BLaER1 treated with 17β-estradiol and CSF1 and Interleukin-3, amounts not matched to agents 10 nM and 100 nM (cell line): ENCODE measurements at regions not wholly inside any gene's neighbourhood (a gene's known extent, or its start where the extent isn't known, plus 50 kb on each side); places are given as distances from the start of the nearest gene placed in this dataset.

Experiments used
- H3K27ac ChIP-seq, 11 experiments: shearing (Covaris generic); formaldehyde crosslinking; 2 replicates each; pipeline ENCODE4 v1.8.1; 2022
- H3K27me3 ChIP-seq, 11 experiments: shearing (Covaris generic); formaldehyde crosslinking; 2 replicates each; pipeline ENCODE4 v1.8.1; 2022
- H3K36me3 ChIP-seq, 11 experiments: shearing (Covaris generic); formaldehyde crosslinking; 2 replicates each; pipeline ENCODE4 v1.8.1; 2022
- H3K4me1 ChIP-seq, 10 experiments: shearing (Covaris generic); formaldehyde crosslinking; 2 replicates each; pipeline ENCODE4 v1.8.1; 2022
- H3K4me2 ChIP-seq, 11 experiments: shearing (Covaris generic); formaldehyde crosslinking; 2 replicates each; pipeline ENCODE4 v1.8.1; 2022
- H3K4me3 ChIP-seq, 10 experiments: shearing (Covaris generic); formaldehyde crosslinking; 2 replicates each; pipeline ENCODE4 v1.8.1; 2022
- H3K9ac ChIP-seq, 11 experiments: shearing (Covaris generic); formaldehyde crosslinking; 2 replicates each; pipeline ENCODE4 v1.8.1; 2022
- H3K9me3 ChIP-seq, 11 experiments: shearing (Covaris generic); formaldehyde crosslinking; replicated peaks in 1 of 11; 2 replicates each; pipeline ENCODE4 v1.8.1; 2022
- H4K20me1 ChIP-seq, 11 experiments: shearing (Covaris generic); formaldehyde crosslinking; 2 replicates each; pipeline ENCODE4 v1.8.1; 2022
- Cebpa-rat ChIP-seq, 11 experiments: shearing (Covaris generic); IDR thresholded peaks; 2 replicates each; pipeline ENCODE4 v1.8.1; 2022

- no peaks in the 10 kb centered on the region for H3K36me3 ChIP-seq
- H3K9ac ChIP-seq: no peak overlapping the region
- H3K4me1 ChIP-seq: no peaks in the 10 kb centered on the region
- no peaks in the 10 kb centered on the region for H4K20me1 ChIP-seq
- no peaks in the 10 kb centered on the region for H3K27me3 ChIP-seq
- TF ChIP-seq Cebpa-rat (IDR thresholded peaks at IDR 0.05): no peak
- no peak overlapping the region for H3K4me3 ChIP-seq
- no peak overlapping the region for H3K4me2 ChIP-seq
- H3K9me3 ChIP-seq: no peaks in the 10 kb centered on the region
- H3K27ac ChIP-seq: no peak overlapping the region
Measured at GRCh38 chr4:66035701-66036100, 365.4 kb upstream of the EPHA5 start.

DNA sequence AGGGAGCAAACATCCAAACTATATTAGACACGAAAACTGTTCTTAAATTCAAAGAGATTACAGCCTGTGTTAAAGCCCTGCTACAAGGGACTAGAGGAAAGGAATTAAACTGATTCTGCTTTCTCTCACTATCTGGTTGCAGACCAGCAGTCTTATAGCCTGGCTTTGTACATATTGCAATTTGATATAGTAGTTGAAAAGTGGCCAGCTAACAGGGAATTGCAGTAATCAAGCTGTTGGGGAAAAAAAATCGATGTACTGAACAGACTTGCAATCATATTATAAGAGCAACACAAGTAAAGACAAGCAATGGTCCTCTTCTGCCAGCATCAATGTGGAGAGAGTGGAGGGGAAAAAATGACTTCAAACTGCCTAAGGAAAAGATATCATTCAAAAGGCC is 364.4 kb upstream of the EPHA5 start:
- Histone ChIP-seq H4K20me1 (no peaks in the 10 kb centered on the region), H3K9ac (no peak overlapping the region), H3K4me1 (no peaks in the 10 kb centered on the region), H3K27ac (no peak overlapping the region), H3K4me3 (no peak overlapping the region), H3K36me3 (no peaks in the 10 kb centered on the region), H3K9me3 (no peaks in the 10 kb centered on the region), H3K27me3 (no peaks in the 10 kb centered on the region), H3K4me2 (no peak overlapping the region)
- no peak for TF ChIP-seq Cebpa-rat (IDR thresholded peaks at IDR 0.05)

- H4K20me1 ChIP-seq: no peaks in the 10 kb centered on the region
- H3K9ac ChIP-seq: no peak overlapping the region
- no peaks in the 10 kb centered on the region for H3K9me3 ChIP-seq
- no peak overlapping the region for H3K4me3 ChIP-seq
- H3K36me3 ChIP-seq: no peaks in the 10 kb centered on the region
- H3K4me1 ChIP-seq: no peaks in the 10 kb centered on the region
- H3K27me3 ChIP-seq: no peaks in the 10 kb centered on the region
- H3K4me2 ChIP-seq: no peak overlapping the region
- H3K27ac ChIP-seq: no peak overlapping the region
- TF ChIP-seq Cebpa-rat (IDR thresholded peaks at IDR 0.05): no peak
Measured at GRCh38 chr4:66034262-66034661, 364.0 kb upstream of the EPHA5 start.

GRCh38 chr4:66032571-66032970 is 362.3 kb upstream of the EPHA5 start:
- Histone ChIP-seq H3K4me2 (no peak overlapping the region), H3K9me3 (no peaks in the 10 kb centered on the region), H3K4me1 (no peaks in the 10 kb centered on the region), H3K27me3 (no peaks in the 10 kb centered on the region), H3K9ac (no peak overlapping the region), H4K20me1 (no peaks in the 10 kb centered on the region), H3K27ac (no peak overlapping the region), H3K36me3 (no peaks in the 10 kb centered on the region), H3K4me3 (no peak overlapping the region)
- no peak for TF ChIP-seq Cebpa-rat (IDR thresholded peaks at IDR 0.05)

GRCh38 chr4:66028668-66029067 is 358.4 kb upstream of the EPHA5 start:
- TF ChIP-seq Cebpa-rat (IDR thresholded peaks at IDR 0.05): no peak
- no peak overlapping the region for H3K9ac ChIP-seq
- no peaks in the 10 kb centered on the region for H3K36me3 ChIP-seq
- H3K27me3 ChIP-seq: no peaks in the 10 kb centered on the region
- no peak overlapping the region for H3K4me3 ChIP-seq
- H3K9me3 ChIP-seq: no peaks in the 10 kb centered on the region; a peak in 1 of 22 replicates
- H3K4me1 ChIP-seq: no peaks in the 10 kb centered on the region
- H3K27ac ChIP-seq: no peak overlapping the region
- H3K4me2 ChIP-seq: no peak overlapping the region
- H4K20me1 ChIP-seq: no peaks in the 10 kb centered on the region

DNA sequence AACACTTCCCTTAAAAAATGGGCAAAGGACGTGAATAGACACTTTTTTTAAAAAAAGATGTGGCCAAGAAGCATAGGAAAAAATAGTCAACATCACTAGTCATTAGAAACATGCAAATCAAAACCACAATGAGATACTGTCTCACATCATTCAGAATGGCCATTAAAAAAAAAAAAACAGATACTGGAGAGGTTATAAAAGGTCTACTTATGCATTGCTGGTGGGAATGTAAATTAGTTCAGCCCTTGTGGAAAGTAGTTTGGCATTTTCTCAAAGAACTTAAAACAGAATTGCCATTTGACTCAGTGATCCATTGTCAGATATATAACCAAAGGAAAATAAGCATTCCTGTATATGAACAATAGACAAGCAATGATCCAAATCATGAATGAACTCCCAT is 352.8 kb upstream of the EPHA5 start:
- no peaks in the 10 kb centered on the region for H3K36me3 ChIP-seq
- no peaks in the 10 kb centered on the region for H3K4me1 ChIP-seq
- no peak for TF ChIP-seq Cebpa-rat (IDR thresholded peaks at IDR 0.05)
- no peak overlapping the region for H3K4me3 ChIP-seq
- no peak overlapping the region for H3K4me2 ChIP-seq
- H4K20me1 ChIP-seq: no peaks in the 10 kb centered on the region
- H3K9me3 ChIP-seq: peaks cover 0 to 5% (median 0%) of the 10 kb centered on the region in 11 experiments; a peak in 1 of 22 replicates
- no peak overlapping the region for H3K9ac ChIP-seq
- no peak overlapping the region for H3K27ac ChIP-seq
- no peaks in the 10 kb centered on the region for H3K27me3 ChIP-seq

DNA sequence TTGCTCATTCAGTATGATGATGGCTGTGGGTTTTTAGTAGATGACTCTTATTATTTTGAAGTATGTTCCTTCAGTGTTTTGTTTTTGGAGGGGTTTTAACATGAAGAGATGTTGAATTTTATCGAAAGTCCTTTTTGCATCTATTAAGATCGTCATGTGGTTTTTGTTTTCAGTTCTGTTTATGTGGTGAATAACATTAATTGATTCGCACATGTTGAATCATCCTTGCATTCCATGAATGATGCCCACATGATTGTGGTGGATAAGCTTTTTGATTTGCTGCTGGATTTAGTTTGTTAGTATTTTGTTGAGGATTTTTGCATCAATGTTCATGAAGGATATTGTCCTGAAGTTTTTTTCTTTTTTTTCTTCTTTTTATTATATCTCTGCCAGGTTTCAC is 347.4 kb upstream of the EPHA5 start:
- Histone ChIP-seq H3K9ac (no peak overlapping the region), H3K27ac (no peak overlapping the region), H3K4me3 (no peak overlapping the region), H3K4me2 (no peak overlapping the region), H3K4me1 (no peaks in the 10 kb centered on the region), H3K36me3 (no peaks in the 10 kb centered on the region), H4K20me1 (no peaks in the 10 kb centered on the region), H3K9me3 (peaks cover 14 to 22% (median 19%) of the 10 kb centered on the region in 11 experiments; a peak in 21 of 22 replicates), H3K27me3 (no peaks in the 10 kb centered on the region)
- no peak for TF ChIP-seq Cebpa-rat (IDR thresholded peaks at IDR 0.05)

DNA sequence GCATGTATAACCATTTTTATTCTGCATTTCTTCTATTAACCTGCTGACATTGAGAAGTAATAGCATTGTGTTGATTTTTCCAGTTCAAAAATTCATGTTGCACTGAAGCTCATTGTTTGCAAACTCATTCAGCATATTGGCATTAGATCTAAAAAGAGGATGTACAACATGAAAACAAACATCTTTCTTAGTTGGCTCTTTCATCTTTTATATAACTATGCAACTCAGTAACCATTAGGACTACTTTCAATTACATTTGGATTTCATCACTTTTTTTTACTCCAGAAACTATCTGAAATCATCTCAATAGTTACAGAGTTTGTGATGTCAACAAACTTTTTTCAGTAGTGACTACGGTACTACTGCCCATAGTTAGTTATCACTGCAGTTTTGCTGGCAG is 346.0 kb upstream of the EPHA5 start:
- H4K20me1 ChIP-seq: no peaks in the 10 kb centered on the region
- H3K9me3 ChIP-seq: peaks cover 19 to 34% (median 30%) of the 10 kb centered on the region in 11 experiments; a peak in 21 of 22 replicates
- no peak overlapping the region for H3K9ac ChIP-seq
- no peak overlapping the region for H3K4me2 ChIP-seq
- H3K4me1 ChIP-seq: no peaks in the 10 kb centered on the region
- no peaks in the 10 kb centered on the region for H3K36me3 ChIP-seq
- no peak overlapping the region for H3K27ac ChIP-seq
- no peak for TF ChIP-seq Cebpa-rat (IDR thresholded peaks at IDR 0.05)
- no peak overlapping the region for H3K4me3 ChIP-seq
- no peaks in the 10 kb centered on the region for H3K27me3 ChIP-seq

DNA sequence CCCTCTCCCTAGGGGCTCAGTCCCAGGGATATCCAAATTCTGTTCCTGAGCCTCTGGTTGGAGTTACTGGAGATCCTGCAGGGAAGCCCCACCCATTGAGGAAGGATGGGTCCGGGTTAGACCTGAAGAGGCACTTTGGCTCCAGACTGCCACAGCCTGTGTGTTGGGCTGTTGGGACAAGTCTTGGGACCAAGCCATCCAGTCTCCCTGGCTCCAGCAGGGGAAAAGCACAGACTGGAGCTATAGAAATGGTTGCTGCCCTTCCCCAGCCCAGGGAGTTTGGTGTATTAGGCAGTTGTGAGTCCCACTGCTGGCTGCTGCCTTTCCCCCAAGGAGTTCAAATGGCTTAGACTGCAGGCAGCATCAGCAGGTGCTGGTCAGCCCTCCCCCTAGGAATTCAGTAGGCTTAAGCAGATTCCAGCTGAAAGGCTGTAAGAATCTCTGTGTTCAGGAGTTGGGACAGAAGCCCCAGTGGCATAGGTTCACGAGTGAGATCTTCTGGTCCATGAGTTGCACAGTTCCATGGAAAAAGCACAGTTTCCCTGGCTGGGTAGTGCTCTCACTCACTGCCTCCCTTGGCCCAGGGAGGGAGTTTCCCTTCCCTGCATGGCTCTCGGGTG is 344.0 kb upstream of the EPHA5 start:
- no peaks in the 10 kb centered on the region for H4K20me1 ChIP-seq
- no peaks in the 10 kb centered on the region for H3K36me3 ChIP-seq
- H3K27ac ChIP-seq: no peak overlapping the region
- H3K4me3 ChIP-seq: no peak overlapping the region
- no peak for TF ChIP-seq Cebpa-rat (IDR thresholded peaks at IDR 0.05)
- no peaks in the 10 kb centered on the region for H3K4me1 ChIP-seq
- H3K9me3 ChIP-seq: peaks cover 19 to 37% (median 30%) of the 10 kb centered on the region in 11 experiments; a peak in 21 of 22 replicates
- H3K4me2 ChIP-seq: no peak overlapping the region
- H3K9ac ChIP-seq: no peak overlapping the region
- no peaks in the 10 kb centered on the region for H3K27me3 ChIP-seq

GRCh38 chr4:66000510-66001117 is 330.3 kb upstream of the EPHA5 start:
- Histone ChIP-seq H3K36me3 (no peaks in the 10 kb centered on the region), H3K9me3 (no peaks in the 10 kb centered on the region), H3K4me1 (peaks cover 0 to 11% (median 0%) of the 10 kb centered on the region in 10 experiments; a peak in 3 of 20 replicates), H4K20me1 (no peaks in the 10 kb centered on the region), H3K9ac (no peak overlapping the region), H3K4me3 (no peak overlapping the region), H3K27me3 (no peaks in the 10 kb centered on the region), H3K4me2 (peak overlapping the region in 2 of 11 experiments; percentile 41 to 53; a peak in 3 of 22 replicates), H3K27ac (no peak overlapping the region)
- no peak for TF ChIP-seq Cebpa-rat (IDR thresholded peaks at IDR 0.05)
